ENCODE measurements at regions not wholly inside any gene's neighbourhood (a gene's known extent, or its start where the extent isn't known, plus 50 kb on each side); places are given as distances from the start of the nearest gene placed in this dataset.

DNA sequence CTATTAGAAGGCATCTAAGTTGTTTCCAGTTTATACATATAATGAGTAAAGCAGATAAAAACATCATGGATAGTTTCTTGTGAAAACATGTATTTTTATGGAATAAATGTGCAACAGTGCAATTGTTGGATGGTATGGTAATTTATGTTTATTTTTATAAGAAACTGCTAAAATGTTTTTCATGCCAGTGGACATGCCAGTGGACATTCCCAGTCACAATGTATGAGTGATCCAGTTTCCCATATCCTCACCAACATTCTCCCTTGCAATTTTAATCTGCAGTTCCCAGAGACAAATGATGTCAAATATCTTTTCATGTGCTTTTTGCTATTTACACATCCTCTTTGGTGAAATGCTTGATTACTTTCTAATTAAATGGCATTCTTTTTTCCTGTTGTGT is 818.6 kb downstream of the SUCLG1 start:
- Histone ChIP-seq H3K4me3 (ENCODE audit: severe bottlenecking) (no peak overlapping the region), H3K36me3 (ENCODE audit: low read depth) (no peaks in the 10 kb centered on the region), H3K27me3 (ENCODE audit: insufficient read depth, poor library complexity, severe bottlenecking) (peaks cover 1% of the 10 kb centered on the region), H3K27ac (ENCODE audit: poor library complexity, severe bottlenecking) (no peak overlapping the region), H3K4me1 (ENCODE audit: insufficient read depth, poor library complexity, severe bottlenecking) (no peaks in the 10 kb centered on the region), H3K9me3 (ENCODE audit: severe bottlenecking) (no peaks in the 10 kb centered on the region)
- TF ChIP-seq, protein P1, sequence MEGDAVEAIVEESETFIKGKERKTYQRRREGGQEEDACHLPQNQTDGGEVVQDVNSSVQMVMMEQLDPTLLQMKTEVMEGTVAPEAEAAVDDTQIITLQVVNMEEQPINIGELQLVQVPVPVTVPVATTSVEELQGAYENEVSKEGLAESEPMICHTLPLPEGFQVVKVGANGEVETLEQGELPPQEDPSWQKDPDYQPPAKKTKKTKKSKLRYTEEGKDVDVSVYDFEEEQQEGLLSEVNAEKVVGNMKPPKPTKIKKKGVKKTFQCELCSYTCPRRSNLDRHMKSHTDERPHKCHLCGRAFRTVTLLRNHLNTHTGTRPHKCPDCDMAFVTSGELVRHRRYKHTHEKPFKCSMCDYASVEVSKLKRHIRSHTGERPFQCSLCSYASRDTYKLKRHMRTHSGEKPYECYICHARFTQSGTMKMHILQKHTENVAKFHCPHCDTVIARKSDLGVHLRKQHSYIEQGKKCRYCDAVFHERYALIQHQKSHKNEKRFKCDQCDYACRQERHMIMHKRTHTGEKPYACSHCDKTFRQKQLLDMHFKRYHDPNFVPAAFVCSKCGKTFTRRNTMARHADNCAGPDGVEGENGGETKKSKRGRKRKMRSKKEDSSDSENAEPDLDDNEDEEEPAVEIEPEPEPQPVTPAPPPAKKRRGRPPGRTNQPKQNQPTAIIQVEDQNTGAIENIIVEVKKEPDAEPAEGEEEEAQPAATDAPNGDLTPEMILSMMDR (IDR thresholded peaks at IDR 0.05; ENCODE audit: poor library complexity, severe bottlenecking) = no peak
- no peak for ATAC-seq (ENCODE audit: low read depth)
- no peak for DNase-seq (ENCODE audit: low spot score)

DNA sequence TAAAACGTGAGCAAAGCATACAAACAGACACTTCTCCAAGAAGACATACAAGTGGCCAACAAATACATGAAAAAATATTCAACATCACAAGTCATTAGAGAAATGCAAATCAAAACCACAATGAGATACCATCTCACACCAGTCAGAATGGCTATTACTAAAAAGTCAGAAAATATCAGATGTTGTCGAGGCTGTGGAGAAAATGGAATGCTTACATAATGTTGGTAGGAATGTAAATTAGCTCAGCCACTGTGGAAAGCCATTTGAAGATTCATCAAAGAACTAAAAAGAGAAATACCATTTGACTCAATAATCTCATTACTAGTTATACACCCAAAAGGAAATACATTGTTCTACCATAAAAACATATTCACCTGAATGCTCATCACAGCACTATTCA is 825.7 kb downstream of the SUCLG1 start:
- TF ChIP-seq, protein P1 (IDR thresholded peaks at IDR 0.05; ENCODE audit: poor library complexity, severe bottlenecking) = no peak
- no peak for DNase-seq (ENCODE audit: low spot score)

DNA sequence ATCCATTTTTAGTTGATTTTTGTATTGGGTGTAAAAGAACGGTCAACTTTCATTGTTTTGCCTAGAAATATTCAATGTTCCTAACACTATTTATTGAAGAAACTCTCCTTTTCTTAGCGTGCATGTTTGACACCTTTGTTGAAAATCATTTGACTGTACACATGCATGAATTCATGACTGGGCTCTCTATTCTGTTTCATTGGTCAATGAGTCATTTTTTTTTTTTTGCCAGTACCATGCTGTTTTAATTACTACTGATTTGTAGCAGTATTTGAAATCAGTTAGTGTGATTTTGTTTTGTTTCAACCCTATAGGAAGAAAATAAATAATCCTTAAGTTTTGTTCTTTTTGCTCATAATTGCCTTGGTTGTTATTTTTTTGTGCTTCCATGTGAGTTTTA is 828.7 kb downstream of the SUCLG1 start:
- Histone ChIP-seq H3K36me3 (ENCODE audit: low read depth) (no peaks in the 10 kb centered on the region), H3K27me3 (ENCODE audit: insufficient read depth, poor library complexity, severe bottlenecking) (no peaks in the 10 kb centered on the region), H3K9me3 (ENCODE audit: severe bottlenecking) (no peaks in the 10 kb centered on the region), H3K27ac (ENCODE audit: poor library complexity, severe bottlenecking) (no peak overlapping the region), H3K4me3 (ENCODE audit: severe bottlenecking) (no peak overlapping the region), H3K4me1 (ENCODE audit: insufficient read depth, poor library complexity, severe bottlenecking) (no peaks in the 10 kb centered on the region)
- ATAC-seq (ENCODE audit: low read depth) (no peak), DNase-seq (ENCODE audit: low spot score) (no peak)
- TF ChIP-seq, protein P1 (IDR thresholded peaks at IDR 0.05; ENCODE audit: poor library complexity, severe bottlenecking) = no peak

More for the DNA sequence above, 825.7 kb downstream of the SUCLG1 start:
- Histone ChIP-seq H3K4me3 (ENCODE audit: severe bottlenecking) (no peak overlapping the region), H3K4me1 (ENCODE audit: insufficient read depth, poor library complexity, severe bottlenecking) (no peaks in the 10 kb centered on the region), H3K27ac (ENCODE audit: poor library complexity, severe bottlenecking) (no peak overlapping the region), H3K27me3 (ENCODE audit: insufficient read depth, poor library complexity, severe bottlenecking) (no peaks in the 10 kb centered on the region), H3K9me3 (ENCODE audit: severe bottlenecking) (no peaks in the 10 kb centered on the region), H3K36me3 (ENCODE audit: low read depth) (no peaks in the 10 kb centered on the region)
- ATAC-seq (ENCODE audit: low read depth) = no peak

DNA sequence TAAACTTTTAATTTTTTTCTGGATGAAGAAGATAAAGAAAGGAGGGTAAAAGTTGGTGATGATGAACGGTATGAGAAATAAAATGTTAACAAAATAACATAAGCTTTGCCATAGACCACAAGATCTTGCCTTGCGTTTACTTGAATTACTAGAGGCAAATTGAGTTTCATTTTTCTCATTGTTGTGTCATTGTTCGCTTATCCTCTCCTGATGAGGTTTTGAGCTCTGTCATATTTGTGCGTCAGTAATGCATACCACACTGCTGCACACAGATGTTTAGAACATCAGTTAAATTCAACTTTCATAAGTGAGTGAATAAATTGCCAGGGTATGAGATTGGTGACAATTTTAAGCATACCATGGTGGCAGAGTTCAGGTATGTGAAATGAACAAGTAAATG is 843.6 kb downstream of the SUCLG1 start:
- no peak overlapping the region for H3K4me3 ChIP-seq (ENCODE audit: severe bottlenecking)
- TF ChIP-seq, protein P1 (IDR thresholded peaks at IDR 0.05; ENCODE audit: poor library complexity, severe bottlenecking) = no peak
- no peaks in the 10 kb centered on the region for H3K27me3 ChIP-seq (ENCODE audit: insufficient read depth, poor library complexity, severe bottlenecking)
- ATAC-seq (ENCODE audit: low read depth) = no peak
- H3K9me3 ChIP-seq (ENCODE audit: severe bottlenecking) = no peaks in the 10 kb centered on the region
- H3K27ac ChIP-seq (ENCODE audit: poor library complexity, severe bottlenecking) = no peak overlapping the region
- no peaks in the 10 kb centered on the region for H3K36me3 ChIP-seq (ENCODE audit: low read depth)
- no peak for DNase-seq (ENCODE audit: low spot score)
- no peaks in the 10 kb centered on the region for H3K4me1 ChIP-seq (ENCODE audit: insufficient read depth, poor library complexity, severe bottlenecking)

DNA sequence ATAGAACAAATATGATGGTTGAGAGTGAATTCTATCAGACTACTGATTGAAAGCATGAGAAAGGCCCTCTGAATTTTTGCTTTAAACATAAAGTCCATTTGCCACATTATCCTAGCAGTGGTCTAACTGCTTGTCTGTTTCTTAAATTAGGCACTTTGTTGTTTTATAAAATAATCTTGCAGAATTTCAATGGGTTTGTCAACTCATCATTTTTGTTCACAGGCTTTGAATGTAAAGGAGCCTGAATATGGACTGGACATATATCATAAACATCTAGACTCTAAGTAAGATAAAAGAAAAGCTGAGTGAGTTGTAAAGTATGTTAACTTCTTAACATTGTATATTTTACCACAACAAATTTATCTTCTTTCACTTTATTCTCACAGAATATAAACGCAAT is 845.9 kb downstream of the SUCLG1 start:
- DNase-seq (ENCODE audit: low spot score) (no peak), ATAC-seq (ENCODE audit: low read depth) (no peak)
- Histone ChIP-seq H3K27me3 (ENCODE audit: insufficient read depth, poor library complexity, severe bottlenecking) (no peaks in the 10 kb centered on the region), H3K36me3 (ENCODE audit: low read depth) (no peaks in the 10 kb centered on the region), H3K27ac (ENCODE audit: poor library complexity, severe bottlenecking) (no peak overlapping the region), H3K4me3 (ENCODE audit: severe bottlenecking) (no peak overlapping the region), H3K9me3 (ENCODE audit: severe bottlenecking) (no peaks in the 10 kb centered on the region), H3K4me1 (ENCODE audit: insufficient read depth, poor library complexity, severe bottlenecking) (no peaks in the 10 kb centered on the region)
- TF ChIP-seq, protein P1 (IDR thresholded peaks at IDR 0.05; ENCODE audit: poor library complexity, severe bottlenecking) = no peak

All from RWPE2 (cell line).